ENCODE measurements at regions not wholly inside any gene's neighbourhood (a gene's known extent, or its start where the extent isn't known, plus 50 kb on each side); places are given as distances from the start of the nearest gene placed in this dataset.

- no peak for DNase-seq (ENCODE audit: low spot score)
Observed at GRCh38 chr14:36245223-36245622, 68.7 kb upstream of the PTCSC3 start.

GRCh38 chr14:36243183-36243582 is 66.7 kb upstream of the PTCSC3 start:
- no peak for DNase-seq (ENCODE audit: low spot score)

GRCh38 chr14:36241183-36241582 is 64.7 kb upstream of the PTCSC3 start:
- DNase-seq (ENCODE audit: low spot score), result no peak

GRCh38 chr14:36238666-36239363 is 62.3 kb upstream of the PTCSC3 start:
- peak; percentile 34 for DNase-seq (ENCODE audit: low spot score)

GRCh38 chr14:36233217-36233616 is 56.7 kb upstream of the PTCSC3 start:
- no peak for DNase-seq (ENCODE audit: low spot score)

GRCh38 chr14:36229262-36229661 is 52.7 kb upstream of the PTCSC3 start:
- DNase-seq (ENCODE audit: low spot score), result no peak

GRCh38 chr14:36227802-36228201 is 51.3 kb upstream of the PTCSC3 start:
- DNase-seq (ENCODE audit: low spot score), result no peak

GRCh38 chr14:36227344-36227743 is 50.8 kb upstream of the PTCSC3 start:
- no peak for DNase-seq (ENCODE audit: low spot score)

Measured in Ammon's horn (tissue), 1 donor.